ENCODE measurements at regions not wholly inside any gene's neighbourhood (a gene's known extent, or its start where the extent isn't known, plus 50 kb on each side); places are given as distances from the start of the nearest gene placed in this dataset.

DNA sequence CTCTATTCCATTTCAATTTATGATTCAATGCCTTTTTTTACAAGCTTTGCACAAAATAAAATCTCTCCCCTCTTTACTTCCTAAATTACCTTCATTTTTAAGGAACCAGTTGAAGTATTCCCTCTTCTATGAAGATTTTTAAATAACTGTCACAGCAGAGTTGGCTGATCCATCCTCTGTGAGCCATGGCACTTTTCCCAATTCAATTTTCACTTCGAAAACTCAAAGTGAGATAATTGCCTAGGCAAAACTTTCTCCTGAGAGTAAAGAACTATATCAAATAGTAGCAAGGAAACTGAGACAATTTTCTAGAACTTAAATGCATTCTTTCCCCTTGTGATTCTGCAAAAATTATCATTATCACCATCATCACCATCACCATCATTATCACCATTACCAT, 259.9 kb upstream of the ARHGAP20 start:
- no peak overlapping the region for H3K4me3 ChIP-seq (ENCODE audit: low read depth, low read length)
- DNase-seq (ENCODE audit: low read depth, low spot score) = no peak
- TF ChIP-seq, protein P1, sequence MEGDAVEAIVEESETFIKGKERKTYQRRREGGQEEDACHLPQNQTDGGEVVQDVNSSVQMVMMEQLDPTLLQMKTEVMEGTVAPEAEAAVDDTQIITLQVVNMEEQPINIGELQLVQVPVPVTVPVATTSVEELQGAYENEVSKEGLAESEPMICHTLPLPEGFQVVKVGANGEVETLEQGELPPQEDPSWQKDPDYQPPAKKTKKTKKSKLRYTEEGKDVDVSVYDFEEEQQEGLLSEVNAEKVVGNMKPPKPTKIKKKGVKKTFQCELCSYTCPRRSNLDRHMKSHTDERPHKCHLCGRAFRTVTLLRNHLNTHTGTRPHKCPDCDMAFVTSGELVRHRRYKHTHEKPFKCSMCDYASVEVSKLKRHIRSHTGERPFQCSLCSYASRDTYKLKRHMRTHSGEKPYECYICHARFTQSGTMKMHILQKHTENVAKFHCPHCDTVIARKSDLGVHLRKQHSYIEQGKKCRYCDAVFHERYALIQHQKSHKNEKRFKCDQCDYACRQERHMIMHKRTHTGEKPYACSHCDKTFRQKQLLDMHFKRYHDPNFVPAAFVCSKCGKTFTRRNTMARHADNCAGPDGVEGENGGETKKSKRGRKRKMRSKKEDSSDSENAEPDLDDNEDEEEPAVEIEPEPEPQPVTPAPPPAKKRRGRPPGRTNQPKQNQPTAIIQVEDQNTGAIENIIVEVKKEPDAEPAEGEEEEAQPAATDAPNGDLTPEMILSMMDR (IDR thresholded peaks at IDR 0.05; ENCODE audit: low read depth, low read length) = no peak
- in situ Hi-C loops (cut with HindIII; ENCODE audit: low sequenced_read_pairs) = no loop called here

DNA sequence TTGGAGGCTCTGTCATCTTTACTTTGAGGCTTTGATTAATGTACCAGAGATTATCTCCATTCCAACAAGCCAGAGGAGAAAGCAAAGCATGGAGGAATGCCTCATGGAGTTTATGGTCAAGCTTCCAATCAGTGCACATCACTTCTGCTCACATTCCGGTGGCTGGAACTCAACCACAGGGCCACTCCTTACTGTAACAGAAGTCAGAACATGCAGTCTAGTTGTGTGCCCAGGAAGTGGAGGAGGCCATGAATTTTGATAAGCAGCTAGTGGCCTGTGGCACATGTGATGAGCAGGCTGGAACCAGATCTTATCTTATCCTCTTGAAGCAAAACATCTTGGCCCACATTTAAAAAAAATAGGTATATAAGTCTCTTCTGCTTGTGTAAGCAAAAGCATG, 258.9 kb upstream of the ARHGAP20 start:
- in situ Hi-C loops (cut with HindIII; ENCODE audit: low sequenced_read_pairs) = no loop called here
- peak; percentile 82 for DNase-seq (ENCODE audit: low read depth, low spot score)
- H3K4me3 ChIP-seq (ENCODE audit: low read depth, low read length) = no peak overlapping the region
- TF ChIP-seq, protein P1 (IDR thresholded peaks at IDR 0.05; ENCODE audit: low read depth, low read length) = no peak

GRCh38 chr11:110968348-110969062, 256.3 kb upstream of the ARHGAP20 start:
- TF ChIP-seq, protein P1 (IDR thresholded peaks at IDR 0.05; ENCODE audit: low read depth, low read length) = no peak
- H3K4me3 ChIP-seq (ENCODE audit: low read depth, low read length) = no peak overlapping the region
- in situ Hi-C loops (cut with HindIII; ENCODE audit: low sequenced_read_pairs) = no loop called here
- peak; percentile 19 for DNase-seq (ENCODE audit: low read depth, low spot score)

- H3K4me3 ChIP-seq (ENCODE audit: low read depth, low read length) = no peak overlapping the region
- in situ Hi-C loops (cut with HindIII; ENCODE audit: low sequenced_read_pairs) = no loop called here
- TF ChIP-seq, protein P1 (IDR thresholded peaks at IDR 0.05; ENCODE audit: low read depth, low read length) = no peak
- DNase-seq (ENCODE audit: low read depth, low spot score) = no peak
Measured at GRCh38 chr11:110966131-110966530, 253.9 kb upstream of the ARHGAP20 start.

- peak; percentile 12 for DNase-seq (ENCODE audit: low read depth, low spot score)
- no peak overlapping the region for H3K4me3 ChIP-seq (ENCODE audit: low read depth, low read length)
- TF ChIP-seq, protein P1 (IDR thresholded peaks at IDR 0.05; ENCODE audit: low read depth, low read length) = no peak
- in situ Hi-C loops (cut with HindIII; ENCODE audit: low sequenced_read_pairs) = no loop called here
Measured at GRCh38 chr11:110962921-110963320, 250.7 kb upstream of the ARHGAP20 start.

GRCh38 chr11:110960167-110960566, 247.9 kb upstream of the ARHGAP20 start:
- H3K4me3 ChIP-seq (ENCODE audit: low read depth, low read length) = no peak overlapping the region
- in situ Hi-C loops (cut with HindIII; ENCODE audit: low sequenced_read_pairs) = no loop called here
- DNase-seq (ENCODE audit: low read depth, low spot score) = no peak
- TF ChIP-seq, protein P1 (IDR thresholded peaks at IDR 0.05; ENCODE audit: low read depth, low read length) = no peak
